H9 (cell line): ENCODE measurements at regions not wholly inside any gene's neighbourhood (a gene's known extent, or its start where the extent isn't known, plus 50 kb on each side); places are given as distances from the start of the nearest gene placed in this dataset.

Source experiments
- DNase-seq: peaks from one replicate; pipeline ENCODE4 v3.0.0-alpha.2; 2017
- H2AFZ ChIP-seq: one replicate; pipeline ENCODE4 v1.6.1; 2013; ENCODE audit warnings: mild to moderate bottlenecking, low read length, control low read depth, moderate library complexity
- H2AK5ac ChIP-seq: 2 replicates; pipeline ENCODE4 v1.6.1; 2013; ENCODE audit warnings: low read length, control low read depth, mixed read lengths; ENCODE audit not compliant: insufficient read length
- H2BK120ac ChIP-seq: one replicate; pipeline ENCODE4 v1.6.1; 2013; ENCODE audit warnings: low read depth, mild to moderate bottlenecking, low read length, control low read depth, inconsistent platforms; ENCODE audit not compliant: poor library complexity, severe bottlenecking
- H2BK12ac ChIP-seq: 2 replicates; pipeline ENCODE4 v1.6.1; 2013; ENCODE audit warnings: low read length, control low read depth, mixed read lengths, low read depth; ENCODE audit not compliant: insufficient read length
- H2BK15ac ChIP-seq: 2 replicates; pipeline ENCODE4 v1.6.1; 2013; ENCODE audit warnings: low read depth, low read length, control low read depth
- H2BK20ac ChIP-seq: one replicate; pipeline ENCODE4 v1.6.1; 2013; ENCODE audit warnings: low read depth, mild to moderate bottlenecking, low read length, control low read depth, inconsistent platforms; ENCODE audit not compliant: poor library complexity, severe bottlenecking
- H2BK5ac ChIP-seq: 2 replicates; pipeline ENCODE4 v1.6.1; 2013; ENCODE audit warnings: low read length, control low read depth, mixed read lengths; ENCODE audit not compliant: insufficient read length
- H3K14ac ChIP-seq: 2 replicates; pipeline ENCODE4 v1.6.1; 2013; ENCODE audit warnings: low read length, control low read depth; ENCODE audit not compliant: insufficient read depth
- H3K18ac ChIP-seq: 2 replicates; pipeline ENCODE4 v1.6.1; 2013; ENCODE audit warnings: low read depth, mild to moderate bottlenecking, mixed read lengths, low read length, control low read depth; ENCODE audit not compliant: insufficient read length
- H3K23ac ChIP-seq: 2 replicates; pipeline ENCODE4 v1.6.1; 2013; ENCODE audit warnings: low read length, control low read depth, mixed read lengths, low read depth; ENCODE audit not compliant: insufficient read length
- H3K23me2 ChIP-seq: 2 replicates; pipeline ENCODE4 v1.6.1; 2013; ENCODE audit warnings: low read depth, mild to moderate bottlenecking, mixed read lengths, low read length, control low read depth; ENCODE audit not compliant: insufficient read length, poor library complexity, severe bottlenecking
- H3K27ac ChIP-seq: 2 replicates; pipeline ENCODE4 v1.5.1; 2013; ENCODE audit warnings: low read length, control low read depth, mixed read lengths, low read depth; ENCODE audit not compliant: insufficient read length
- H3K27me3 ChIP-seq: 2 replicates; pipeline ENCODE4 v1.6.1; 2013; ENCODE audit warnings: low read length, control low read depth, inconsistent platforms; ENCODE audit not compliant: insufficient read depth
- H3K4ac ChIP-seq: 2 replicates; pipeline ENCODE4 v1.6.1; 2013; ENCODE audit warnings: low read depth, mild to moderate bottlenecking, control low read depth, inconsistent platforms, low read length, moderate library complexity
- H3K4me1 ChIP-seq: 2 replicates; pipeline ENCODE4 v1.6.1; 2013; ENCODE audit warnings: low read length, control low read depth, inconsistent platforms; ENCODE audit not compliant: insufficient read depth
- H3K4me2 ChIP-seq: 2 replicates; pipeline ENCODE4 v1.6.1; 2013; ENCODE audit warnings: low read length, control low read depth, mixed read lengths; ENCODE audit not compliant: insufficient read length, insufficient read depth
- H3K56ac ChIP-seq: 2 replicates; pipeline ENCODE4 v1.6.1; 2013; ENCODE audit warnings: low read depth, mild to moderate bottlenecking, mixed read lengths, low read length, control low read depth; ENCODE audit not compliant: insufficient read length
- H3K79me1 ChIP-seq: 2 replicates; pipeline ENCODE4 v1.6.1; 2013; ENCODE audit warnings: low read depth, mild to moderate bottlenecking, moderate library complexity, low read length, control low read depth, inconsistent platforms; ENCODE audit not compliant: insufficient read depth, poor library complexity, severe bottlenecking
- H3K79me2 ChIP-seq: 2 replicates; pipeline ENCODE4 v1.6.1; 2013; ENCODE audit warnings: low read length, control low read depth, inconsistent platforms; ENCODE audit not compliant: insufficient read depth
- H3K9ac ChIP-seq: 2 replicates; pipeline ENCODE4 v1.6.1; 2013; ENCODE audit warnings: low read length, control low read depth, mixed read lengths; ENCODE audit not compliant: insufficient read length; ENCODE audit errors: extremely low read depth
- H3K9me3 ChIP-seq: one replicate; pipeline ENCODE4 v1.6.1; 2013; ENCODE audit warnings: low read depth, low read length, inconsistent platforms; ENCODE audit not compliant: control insufficient read depth
- H3T11ph ChIP-seq: one replicate; pipeline ENCODE4 v1.6.1; 2013; ENCODE audit warnings: mild to moderate bottlenecking, low read length, control low read depth, inconsistent platforms
- H4K20me1 ChIP-seq: one replicate; pipeline ENCODE4 v1.6.1; 2013; ENCODE audit not compliant: control insufficient read depth, insufficient read length, insufficient read depth
- H4K5ac ChIP-seq: 2 replicates; pipeline ENCODE4 v1.6.1; 2013; ENCODE audit warnings: low read depth, mild to moderate bottlenecking, mixed read lengths, low read length, control low read depth; ENCODE audit not compliant: insufficient read length
- H4K8ac ChIP-seq: replicated peaks from 2 replicates; pipeline ENCODE4 v1.6.1; 2013; ENCODE audit warnings: low read length, control low read depth, mixed read lengths, low read depth; ENCODE audit not compliant: insufficient read length
- H4K91ac ChIP-seq: 2 replicates; pipeline ENCODE4 v1.6.1; 2013; ENCODE audit warnings: low read depth, mild to moderate bottlenecking, moderate library complexity, mixed read lengths, low read length, control low read depth; ENCODE audit not compliant: insufficient read length
- H3K27ac Mint-ChIP-seq, 3 experiments: 2 replicates in 2 of 3; 3 replicates in 1 of 3; pipeline ENCODE4 v1.8.0; 2020 to 2021; ENCODE audit warnings: mixed read lengths in 3 of 3, mild to moderate bottlenecking in 1 of 3, moderate library complexity in 1 of 3
- H3K27me3 Mint-ChIP-seq: 2 replicates; pipeline ENCODE4 v1.8.0; 2021; ENCODE audit warnings: low read depth, mild to moderate bottlenecking, moderate library complexity, mixed read lengths
- H3K36me3 Mint-ChIP-seq, 3 experiments: 2 replicates in 2 of 3; 3 replicates in 1 of 3; pipeline ENCODE4 v1.8.0; 2020 to 2021; ENCODE audit warnings: low read depth in 3 of 3, mixed read lengths in 3 of 3; ENCODE audit not compliant: insufficient read depth in 1 of 3
- H3K4me1 Mint-ChIP-seq, 2 experiments: 2 replicates each; pipeline ENCODE4 v1.8.0; 2020; ENCODE audit warnings: mixed read lengths in 2 of 2
- H3K4me3 Mint-ChIP-seq, 2 experiments: 2 replicates in 1 of 2; 3 replicates in 1 of 2; pipeline ENCODE4 v1.8.0; 2020 to 2021; ENCODE audit warnings: mild to moderate bottlenecking in 2 of 2, mixed read lengths in 2 of 2, moderate library complexity in 1 of 2
- H3K9me3 Mint-ChIP-seq, 2 experiments: 2 replicates in 1 of 2; 3 replicates in 1 of 2; pipeline ENCODE4 v1.8.0; 2020; ENCODE audit warnings: mild to moderate bottlenecking in 2 of 2, mixed read lengths in 2 of 2, moderate library complexity in 1 of 2
- WGBS: extraction: QIAGEN DNeasy Blood & Tissue Kit; methylation state at CpG from one replicate; pipeline ENCODE4 v1.1.7; 2013; ENCODE audit warnings: missing lambda C conversion rate, low lambda C conversion rate, mixed read lengths; ENCODE audit not compliant: insufficient read length; ENCODE audit errors: extremely low coverage; 5-methylcytosine and 5-hydroxymethylcytosine counted together
- TF ChIP-seq, protein P1 (sequence below): fragments of 200-600 bp; sonication (generic); conservative IDR thresholded peaks from 3 replicates; pipeline ENCODE4 v1.8.0; 2021; ENCODE audit warnings: antibody characterized with exemption, mild to moderate bottlenecking

- Mint-ChIP-seq H3K9me3 (no peaks in the 10 kb centered on the region), H3K4me1 (peaks cover 19 to 33% of the 10 kb centered on the region in 2 experiments), H3K4me3 (no peak overlapping the region), H3K27me3 (no peaks in the 10 kb centered on the region), H3K27ac (no peak overlapping the region), H3K36me3 (peaks cover 14 to 20% (median 16%) of the 10 kb centered on the region in 3 experiments)
- DNase-seq: no peak
- Histone ChIP-seq H3K27ac (no peak overlapping the region), H2AK5ac (no peak overlapping the region), H3K27me3 (no peaks in the 10 kb centered on the region), H3K79me2 (peaks cover 2% of the 10 kb centered on the region; the same call in 1 of the 2 replicates), H4K91ac (no peak overlapping the region), H3K18ac (no peak overlapping the region), H2BK15ac (no peak overlapping the region), H3K4ac (no peak overlapping the region), H3K14ac (no peak overlapping the region; the same call in 1 of the 2 replicates), H2BK12ac (no peak overlapping the region), H4K5ac (no peak overlapping the region), H4K20me1 (no peaks in the 10 kb centered on the region), H3K9me3 (no peaks in the 10 kb centered on the region), H3K4me1 (no peaks in the 10 kb centered on the region; the same call in 1 of the 2 replicates), H4K8ac (no peak overlapping the region), H3K79me1 (no peaks in the 10 kb centered on the region), H2BK20ac (no peak overlapping the region), H3K56ac (no peak overlapping the region), H3K9ac (no peak overlapping the region), H2BK5ac (no peak overlapping the region), H3K4me2 (no peak overlapping the region), H3K23ac (no peak overlapping the region), H3K23me2 (no peaks in the 10 kb centered on the region), H2AFZ (no peak overlapping the region), H2BK120ac (no peak overlapping the region), H3T11ph (no peak overlapping the region)
- TF ChIP-seq, protein P1, sequence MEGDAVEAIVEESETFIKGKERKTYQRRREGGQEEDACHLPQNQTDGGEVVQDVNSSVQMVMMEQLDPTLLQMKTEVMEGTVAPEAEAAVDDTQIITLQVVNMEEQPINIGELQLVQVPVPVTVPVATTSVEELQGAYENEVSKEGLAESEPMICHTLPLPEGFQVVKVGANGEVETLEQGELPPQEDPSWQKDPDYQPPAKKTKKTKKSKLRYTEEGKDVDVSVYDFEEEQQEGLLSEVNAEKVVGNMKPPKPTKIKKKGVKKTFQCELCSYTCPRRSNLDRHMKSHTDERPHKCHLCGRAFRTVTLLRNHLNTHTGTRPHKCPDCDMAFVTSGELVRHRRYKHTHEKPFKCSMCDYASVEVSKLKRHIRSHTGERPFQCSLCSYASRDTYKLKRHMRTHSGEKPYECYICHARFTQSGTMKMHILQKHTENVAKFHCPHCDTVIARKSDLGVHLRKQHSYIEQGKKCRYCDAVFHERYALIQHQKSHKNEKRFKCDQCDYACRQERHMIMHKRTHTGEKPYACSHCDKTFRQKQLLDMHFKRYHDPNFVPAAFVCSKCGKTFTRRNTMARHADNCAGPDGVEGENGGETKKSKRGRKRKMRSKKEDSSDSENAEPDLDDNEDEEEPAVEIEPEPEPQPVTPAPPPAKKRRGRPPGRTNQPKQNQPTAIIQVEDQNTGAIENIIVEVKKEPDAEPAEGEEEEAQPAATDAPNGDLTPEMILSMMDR: no peak
- WGBS: no CpG with 5 or more reads among the region's 3 CpGs
These were observed 115.6 kb downstream of the GLI2 start for GRCh38 chr2:120851116-120851773.
